HG02571 (cell line): ENCODE measurements at regions not wholly inside any gene's neighbourhood (a gene's known extent, or its start where the extent isn't known, plus 50 kb on each side); places are given as distances from the start of the nearest gene placed in this dataset.
"Not testable (repeated sequence)": the region's sequence is repeated elsewhere in the genome, so short reads cannot be mapped to it uniquely, and the experiment has no call there.

ENCODE experiments used
- ATAC-seq: cut with Tn5 transposase; IDR thresholded peaks from one replicate; pipeline ENCODE4 v1.9.1; 2021; ENCODE audit warnings: mild to moderate bottlenecking, moderate library complexity; ENCODE audit not compliant: unreplicated experiment

DNA sequence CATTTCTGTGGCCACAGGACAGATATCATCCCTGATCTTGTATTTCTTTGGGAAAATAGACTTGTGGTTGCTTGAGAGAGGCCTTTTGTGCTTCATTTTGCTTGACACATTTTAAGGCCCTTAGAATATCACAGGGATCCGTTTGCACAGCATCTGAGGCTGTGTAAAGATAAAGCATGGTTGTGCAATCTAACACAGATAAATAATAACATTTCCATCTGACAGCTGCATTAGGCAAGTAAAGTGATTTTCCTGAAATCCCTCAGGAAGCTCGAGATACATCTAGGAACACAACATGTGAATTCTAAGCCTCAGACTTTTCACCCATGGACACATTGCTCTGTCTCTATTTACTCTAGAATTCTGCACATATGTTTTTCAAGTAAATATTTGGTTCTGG, 212.8 kb upstream of the ADAMTSL1 start:
- no peak for ATAC-seq

DNA sequence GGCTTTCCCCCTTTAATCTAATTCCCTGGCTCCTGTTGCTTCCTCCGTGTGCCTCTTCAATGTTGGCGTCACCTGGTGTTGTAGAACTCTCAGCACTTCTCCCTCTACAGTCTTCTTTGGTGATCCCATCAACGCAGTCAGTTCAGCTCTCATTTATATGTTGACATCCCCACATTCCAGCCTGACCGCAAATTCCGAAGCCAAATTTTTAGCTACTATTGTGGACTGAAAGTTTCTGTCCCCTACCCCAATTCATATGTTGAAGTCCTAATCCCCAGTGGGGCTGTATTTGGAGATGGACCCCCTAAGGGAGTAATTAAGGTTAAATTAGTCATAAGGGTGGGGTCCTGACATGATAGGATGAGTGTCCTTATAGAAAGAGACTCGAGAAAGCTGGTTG, 210.6 kb upstream of the ADAMTSL1 start:
- ATAC-seq = no peak

DNA sequence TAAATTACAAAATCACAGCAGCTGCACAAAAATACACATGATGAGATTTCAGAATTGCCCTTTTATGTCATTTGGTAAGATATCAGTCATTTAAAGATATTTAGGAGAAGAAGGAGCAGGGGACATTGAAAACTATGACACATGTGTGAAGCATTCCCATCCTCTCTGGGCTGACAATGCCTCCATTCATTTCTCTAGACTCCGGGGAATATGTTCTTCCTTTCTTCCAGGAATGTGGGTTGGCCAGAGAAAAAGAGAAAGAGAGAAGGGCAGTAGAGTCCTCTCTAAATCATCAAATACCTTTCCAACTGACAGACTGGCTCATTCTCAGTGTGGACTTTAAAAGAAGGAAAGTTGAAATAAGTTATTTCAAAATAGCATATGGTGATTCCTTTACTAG, 205.6 kb upstream of the ADAMTSL1 start:
- no peak for ATAC-seq

DNA sequence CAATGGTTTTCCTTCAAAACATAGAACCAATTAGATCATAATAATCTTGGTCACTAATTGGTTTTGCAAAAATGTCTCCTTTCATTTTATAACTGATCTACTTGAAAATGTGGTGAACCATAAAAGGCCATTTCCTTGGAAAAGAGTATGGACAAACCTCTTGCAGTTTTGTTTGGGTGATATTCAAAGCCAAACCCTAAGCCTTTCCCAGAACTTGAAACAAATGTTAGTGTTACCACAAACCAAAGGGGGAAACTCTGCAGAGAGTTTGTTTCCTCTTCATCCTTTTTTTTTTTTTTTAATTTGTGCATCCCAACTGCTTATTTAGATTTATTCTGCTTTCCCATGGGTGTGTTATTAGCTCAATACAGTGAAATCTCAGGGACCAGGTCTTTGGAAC, 204.4 kb upstream of the ADAMTSL1 start:
- ATAC-seq = no peak

DNA sequence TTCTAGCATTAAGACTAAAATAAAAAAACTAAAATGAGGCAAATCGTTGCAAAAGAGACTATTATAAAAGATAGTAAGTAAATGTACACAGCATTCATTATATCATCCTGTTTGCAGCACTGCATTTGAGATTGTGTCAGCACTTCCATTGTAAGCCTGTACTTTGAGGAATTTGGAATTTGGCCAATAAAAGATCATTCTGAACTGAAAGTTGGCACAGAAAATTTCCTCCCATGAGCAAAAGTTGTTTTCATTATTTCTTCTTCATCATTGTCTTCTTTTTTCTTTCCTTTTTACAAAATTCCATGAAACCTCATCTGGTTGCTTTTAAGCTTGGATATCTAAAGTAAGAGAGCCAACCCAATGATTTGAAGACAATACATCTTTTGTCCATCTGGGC, 199.3 kb upstream of the ADAMTSL1 start:
- ATAC-seq = no peak

DNA sequence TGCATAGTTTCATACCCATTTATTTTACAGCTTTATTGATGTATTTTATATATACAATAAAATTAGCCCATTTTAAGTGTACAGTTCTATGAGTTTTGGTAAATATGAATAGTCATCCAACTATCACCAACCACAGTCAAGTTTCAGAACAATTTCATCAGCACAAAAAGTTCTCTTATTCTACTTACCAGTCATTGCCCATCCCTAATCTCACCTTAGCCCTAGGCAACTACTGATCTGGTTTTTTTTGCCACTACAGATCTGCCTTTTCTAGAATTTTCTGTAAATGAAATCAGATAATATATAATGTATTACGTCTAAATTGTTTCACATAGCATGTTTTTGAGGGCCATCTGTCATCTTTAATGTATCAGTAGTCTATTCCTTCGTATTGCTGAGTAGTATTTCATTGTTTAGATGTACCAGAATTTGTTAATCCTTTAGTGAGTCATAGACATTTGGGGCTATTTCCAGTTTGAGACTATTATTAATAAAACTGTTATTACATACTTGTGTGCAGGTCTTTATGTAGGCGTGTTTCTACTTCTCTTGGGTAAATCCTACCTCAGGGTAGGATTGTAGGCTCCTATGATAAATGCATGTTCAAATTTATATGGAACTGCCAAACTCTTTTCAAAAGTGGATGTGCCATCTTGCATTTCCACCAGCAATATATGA, 198.5 kb upstream of the ADAMTSL1 start:
- ATAC-seq = no peak

DNA sequence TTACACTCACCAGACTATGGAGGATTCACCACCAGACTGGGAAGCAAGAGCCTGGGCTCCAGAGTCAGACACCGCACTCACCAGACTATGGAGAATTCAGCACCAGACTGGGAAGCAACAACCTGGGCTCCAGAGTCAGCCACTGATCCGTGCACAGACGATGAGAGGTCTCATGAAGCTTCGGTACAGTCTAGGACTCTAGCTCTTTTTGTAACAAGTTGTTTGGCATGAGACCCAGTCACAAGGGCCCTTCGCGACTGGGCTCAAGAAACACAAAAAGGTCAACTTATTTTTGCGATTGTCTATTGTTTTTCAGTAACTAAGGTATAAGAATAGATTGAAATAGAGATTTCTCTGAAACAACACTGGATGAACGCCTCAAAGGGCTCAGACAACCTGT, 192.7 kb upstream of the ADAMTSL1 start:
- no peak for ATAC-seq

DNA sequence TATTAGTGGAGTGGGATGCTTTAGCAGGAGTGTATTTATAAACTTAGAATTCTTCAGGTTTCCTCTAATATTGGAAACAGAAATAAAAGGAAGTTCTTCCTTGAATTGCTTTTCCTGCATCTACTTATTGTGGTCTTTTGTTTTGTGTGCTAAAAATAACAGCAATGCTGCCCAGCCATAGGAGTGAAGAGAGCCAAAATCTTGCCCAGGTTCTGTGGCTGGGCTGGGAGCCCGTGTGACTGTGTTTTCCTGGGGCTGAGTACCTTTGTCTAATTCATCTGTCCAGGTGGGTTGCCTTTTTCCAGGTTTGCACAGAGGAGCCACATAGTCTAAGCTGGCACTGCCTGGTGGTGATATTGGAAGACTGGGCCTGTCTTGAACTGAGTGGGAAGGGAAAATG, 179.7 kb upstream of the ADAMTSL1 start:
- no peak for ATAC-seq

DNA sequence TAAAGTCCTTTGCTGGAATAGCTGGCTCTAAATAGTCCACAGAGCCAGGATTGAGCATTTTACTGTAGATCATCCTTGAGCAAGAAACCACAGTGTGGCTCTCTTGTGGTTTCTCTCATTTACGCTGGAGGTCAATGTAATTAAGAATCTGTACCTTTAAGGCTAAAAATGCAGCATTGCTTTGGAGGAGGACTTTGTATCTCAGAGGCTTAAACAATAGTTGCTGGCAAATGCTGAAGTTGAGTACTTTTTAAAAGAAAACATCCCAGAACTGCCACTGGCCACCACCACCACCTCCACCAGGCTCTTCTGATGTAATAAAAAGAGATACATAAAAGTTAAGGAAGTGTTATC, 177.3 kb upstream of the ADAMTSL1 start:
- ATAC-seq = no peak

DNA sequence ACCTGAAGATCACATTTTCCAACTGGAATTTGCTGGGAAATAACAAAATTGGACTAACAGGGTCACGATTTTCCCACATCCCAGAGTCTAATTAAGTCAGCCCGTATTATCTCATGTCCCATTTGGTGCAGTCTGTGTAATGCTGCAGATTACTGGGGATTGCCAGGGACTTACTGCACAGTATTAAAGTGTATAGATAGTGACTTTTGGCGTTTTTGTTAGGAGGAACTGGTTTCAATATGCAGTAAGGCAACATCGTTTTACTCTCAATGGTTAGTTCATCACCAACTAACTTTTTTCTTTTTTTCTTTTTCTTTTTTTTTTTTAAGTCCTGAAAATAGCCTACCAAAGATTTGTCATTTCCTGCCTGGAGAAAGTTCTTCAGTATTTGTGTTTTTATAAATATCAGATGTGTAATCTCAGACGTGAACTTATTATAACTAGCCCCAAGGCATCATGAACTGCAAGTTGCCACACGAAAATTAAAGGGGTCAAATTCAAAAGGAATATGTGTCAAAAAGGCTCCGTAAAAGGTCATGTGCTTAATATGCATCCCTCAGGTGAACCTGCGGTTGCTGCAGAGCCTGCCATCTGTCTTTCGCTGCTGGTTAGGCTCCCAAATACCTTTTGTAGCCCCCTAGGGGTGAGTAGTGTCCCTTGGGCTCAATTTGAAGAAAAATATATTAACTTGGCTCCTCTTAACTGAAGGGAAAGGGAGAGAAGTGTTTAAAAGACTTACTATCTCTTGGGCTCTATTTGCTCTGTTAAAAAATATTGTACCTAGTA, 176.7 kb upstream of the ADAMTSL1 start:
- no peak for ATAC-seq

DNA sequence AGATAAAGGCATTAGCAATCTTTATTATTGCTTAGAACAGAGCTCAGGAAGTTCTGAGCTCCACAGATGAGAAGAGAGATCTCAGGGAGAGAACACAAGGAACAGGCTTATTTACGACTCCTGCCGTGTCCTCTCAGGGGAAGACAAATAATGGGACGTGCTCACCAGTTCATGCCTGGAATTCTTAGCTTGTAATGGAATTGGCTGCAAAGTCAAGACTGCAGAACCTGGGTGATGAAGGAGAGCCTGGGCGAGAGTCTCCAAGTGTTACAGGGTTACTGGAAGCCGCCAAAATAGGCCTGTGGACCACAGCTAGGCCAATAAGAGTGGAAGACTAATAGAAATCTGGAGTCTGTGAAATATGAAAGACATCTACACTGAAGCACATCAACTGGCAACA, 174.5 kb upstream of the ADAMTSL1 start:
- ATAC-seq = no peak

DNA sequence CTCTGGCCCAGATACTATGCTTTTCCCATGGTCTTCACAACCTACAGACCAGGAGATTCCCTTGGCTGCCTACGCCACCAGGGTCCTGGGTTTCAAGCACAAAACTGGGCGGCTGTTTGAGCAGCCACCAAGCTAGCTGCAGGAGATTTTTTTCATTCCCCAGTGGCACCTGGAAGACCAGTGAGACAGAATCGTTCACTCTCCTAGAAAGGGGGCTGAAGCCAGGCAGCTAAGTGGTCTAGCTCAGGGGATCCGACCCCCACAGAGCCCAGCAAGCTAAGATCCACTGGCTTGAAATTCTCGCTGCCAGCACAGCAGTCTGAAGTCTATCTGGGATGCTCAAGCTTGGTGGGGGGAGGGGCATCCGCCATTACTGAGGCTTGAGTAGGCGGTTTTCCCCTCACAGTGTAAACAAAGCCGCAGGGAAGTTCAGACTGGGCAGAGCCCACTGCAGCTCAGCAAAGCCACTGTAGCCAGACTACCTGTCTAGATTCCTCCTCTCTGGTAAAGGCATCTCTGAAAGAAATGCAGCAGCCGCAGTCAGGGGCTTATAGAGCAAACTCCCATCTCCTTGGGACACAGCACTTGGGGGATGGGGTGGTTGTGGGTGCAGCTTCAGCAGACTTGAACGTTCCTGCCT, 168.7 kb upstream of the ADAMTSL1 start:
- not testable (repeated sequence) for ATAC-seq

DNA sequence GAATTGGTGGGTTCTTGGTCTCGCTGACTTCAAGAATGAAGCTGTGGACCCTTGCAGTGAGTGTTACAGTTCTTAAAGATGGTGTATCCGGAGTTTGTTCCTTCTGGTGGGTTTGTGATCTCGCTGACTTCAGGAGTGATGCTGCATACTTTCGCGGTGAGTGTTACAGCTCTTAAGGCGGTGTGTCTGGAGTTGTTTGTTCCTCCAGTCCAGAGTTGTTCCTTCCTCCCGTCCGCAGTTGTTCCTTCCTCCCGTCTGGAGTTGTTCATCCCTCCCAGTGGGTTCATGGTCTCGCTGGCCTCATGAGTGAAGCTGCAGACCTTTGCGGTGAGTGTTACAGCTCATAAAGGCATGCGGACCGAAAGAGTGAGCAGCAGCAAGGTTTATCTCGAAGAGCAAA, 159.6 kb upstream of the ADAMTSL1 start:
- ATAC-seq = no peak

DNA sequence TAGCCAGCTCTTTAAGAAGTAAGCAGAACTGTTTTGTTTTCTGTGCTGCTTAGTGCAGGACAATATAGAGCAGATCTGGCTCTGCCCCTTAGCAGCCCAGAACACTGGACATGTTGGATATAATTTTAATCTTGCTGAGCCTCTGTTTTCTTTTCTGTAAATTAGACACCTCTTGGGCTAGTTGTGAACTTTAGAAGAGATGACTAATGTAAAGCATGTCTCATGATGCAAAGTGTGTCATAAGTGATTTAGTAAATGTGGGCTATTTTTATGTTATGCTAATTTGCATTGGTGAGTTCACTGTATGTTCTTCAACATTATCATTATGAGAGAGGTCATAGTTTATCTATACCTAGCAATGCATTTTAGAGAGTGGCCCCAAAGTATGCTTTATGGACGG, 156.1 kb upstream of the ADAMTSL1 start:
- no peak for ATAC-seq

DNA sequence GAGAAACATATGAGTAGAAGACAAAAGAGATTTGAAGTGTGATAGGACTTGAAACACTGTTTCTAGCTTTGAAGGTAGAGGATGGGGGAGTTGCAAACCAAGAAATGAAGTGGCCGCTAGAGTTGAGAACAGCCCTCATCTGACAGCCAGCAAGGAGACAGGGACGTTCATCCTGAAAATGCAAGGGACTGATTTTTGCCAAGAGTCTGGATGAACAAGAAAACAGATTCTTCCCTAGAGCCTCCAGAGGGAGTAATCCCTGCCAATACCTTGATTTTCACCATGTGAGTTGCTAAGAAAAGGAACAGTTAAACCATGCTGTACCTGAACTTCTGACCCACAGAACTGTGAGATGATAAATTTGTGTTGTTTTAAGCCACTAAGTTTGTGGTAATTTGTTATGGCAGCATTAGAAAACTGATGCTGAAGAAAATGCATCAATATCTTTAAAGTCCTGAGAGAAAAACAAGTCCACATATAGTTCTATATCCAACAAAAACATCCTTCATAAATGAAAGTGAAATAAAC, 154.0 kb upstream of the ADAMTSL1 start:
- no peak for ATAC-seq

DNA sequence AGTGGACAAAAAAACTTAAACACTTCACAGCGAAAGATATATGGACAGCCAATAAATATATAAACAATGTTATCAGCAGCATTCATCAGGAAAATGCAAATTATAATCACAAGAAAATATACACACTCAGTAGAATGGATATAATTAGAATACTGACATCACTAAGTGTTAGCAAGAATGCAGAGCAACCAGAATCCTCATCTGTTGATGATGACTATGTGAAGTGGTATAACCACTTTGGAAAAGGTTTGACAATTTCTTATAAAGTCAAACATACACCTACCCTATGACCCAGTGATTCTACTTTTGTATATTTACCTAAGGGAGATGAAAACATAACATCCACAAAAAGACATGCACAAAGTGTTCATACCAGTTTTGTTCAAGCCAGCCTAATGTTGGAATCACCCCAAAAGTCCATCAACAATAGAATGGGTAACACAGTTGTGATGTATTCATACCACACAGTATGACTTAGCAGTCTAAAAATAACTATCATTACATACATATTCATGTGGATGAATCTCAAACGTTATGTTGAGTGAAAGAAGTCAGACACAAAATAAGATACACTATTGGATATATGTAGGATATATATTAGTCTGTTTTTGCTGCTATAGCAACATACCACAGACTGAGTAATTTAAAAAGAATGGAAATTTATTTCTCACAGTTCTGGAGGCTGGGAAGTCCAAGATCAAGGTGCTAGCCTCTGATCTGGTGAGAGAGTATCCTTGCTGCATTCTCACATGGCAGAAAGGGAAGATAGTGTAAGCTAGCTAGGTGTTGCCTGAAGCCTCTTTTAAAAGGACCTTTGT, 148.8 kb upstream of the ADAMTSL1 start:
- no peak for ATAC-seq

DNA sequence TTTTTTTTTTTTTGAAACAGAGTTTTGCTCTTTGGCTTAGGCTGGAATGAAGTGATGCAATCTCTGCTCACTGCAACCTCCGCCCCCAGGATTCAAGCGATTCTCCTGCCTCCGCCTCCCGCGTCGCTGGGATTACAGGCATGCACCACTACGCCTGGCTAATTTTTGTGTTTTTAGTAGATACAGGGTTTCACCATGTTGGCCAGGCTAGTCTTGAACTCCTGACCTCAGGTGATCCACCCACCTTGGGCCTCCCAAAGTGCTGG, 148.3 kb upstream of the ADAMTSL1 start:
- not testable (repeated sequence) for ATAC-seq

DNA sequence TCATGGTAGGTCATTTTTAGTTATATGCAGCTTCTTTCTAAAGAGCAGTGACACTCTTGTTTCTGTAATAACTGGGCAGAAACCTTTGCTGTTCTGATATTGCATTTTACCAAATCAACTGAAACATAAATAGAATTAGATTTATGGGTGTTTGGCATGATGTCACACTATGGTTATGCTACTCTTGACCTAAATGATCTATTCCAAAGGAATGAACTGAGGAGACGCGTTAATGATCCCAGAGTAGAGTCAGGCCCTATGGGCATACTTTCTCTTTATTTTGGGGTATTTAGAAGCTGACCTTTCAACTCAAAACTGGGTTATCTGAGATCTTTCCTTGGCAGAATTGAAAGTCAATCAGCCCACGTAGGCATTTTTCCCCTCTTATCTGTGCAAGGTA, 146.8 kb upstream of the ADAMTSL1 start:
- ATAC-seq = no peak

DNA sequence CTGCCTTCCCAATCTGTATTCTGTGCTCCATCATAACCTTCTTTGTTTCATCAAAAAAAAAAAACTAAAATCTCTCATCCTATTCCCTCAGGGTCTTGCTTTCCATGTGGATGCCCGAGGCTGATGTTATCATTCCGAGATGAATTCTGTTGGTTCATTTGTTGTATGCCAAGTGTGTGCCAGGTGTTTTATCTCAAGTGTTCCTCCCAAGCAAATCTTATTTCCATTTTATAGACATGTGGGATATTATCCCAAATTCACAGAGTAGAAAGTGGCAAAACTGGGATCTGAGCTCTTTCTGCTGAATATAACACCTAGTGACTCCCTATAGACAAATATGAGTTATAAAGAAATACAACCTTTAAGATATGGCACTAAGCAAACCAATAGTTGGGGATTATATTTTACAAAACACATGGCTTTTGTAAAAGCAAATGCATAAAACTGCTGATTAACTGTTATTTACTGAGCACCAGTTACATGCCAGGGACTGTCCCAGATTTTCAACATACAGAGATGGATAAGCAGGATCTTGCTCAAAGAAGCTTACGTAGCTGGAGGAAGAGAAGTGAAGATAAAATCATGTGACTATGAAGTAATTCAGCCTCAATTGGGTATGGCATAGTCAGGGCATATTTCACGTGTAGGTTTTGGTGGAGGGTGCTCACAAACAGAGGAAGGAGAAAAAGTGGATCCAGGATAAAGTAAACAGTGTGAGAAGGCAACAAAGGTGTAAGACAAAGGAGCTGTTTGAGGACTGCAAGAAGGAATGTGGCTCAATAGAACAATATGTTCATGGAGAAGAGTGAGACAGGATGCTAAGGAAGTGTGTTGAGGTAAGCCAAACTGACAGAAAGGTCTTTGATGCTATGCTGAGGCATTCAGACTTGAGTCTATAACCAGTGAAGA, 143.3 kb upstream of the ADAMTSL1 start:
- ATAC-seq = no peak

DNA sequence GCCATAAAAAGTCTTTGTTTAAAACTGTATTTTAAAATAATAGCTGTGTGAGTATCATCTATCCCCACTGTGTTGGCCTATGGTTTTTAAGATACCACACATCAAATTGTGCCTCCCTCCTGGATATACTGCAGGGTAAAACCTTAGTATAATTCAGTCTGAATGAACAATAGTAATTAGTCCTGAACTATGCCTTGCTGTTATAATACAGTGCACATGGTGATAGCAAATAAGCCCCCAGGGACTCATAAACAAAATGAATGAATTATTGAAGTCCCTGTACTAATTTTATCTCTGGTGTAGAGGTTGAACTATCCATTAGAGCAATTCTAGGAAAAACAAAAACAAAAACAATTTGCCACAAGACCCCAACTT, 142.7 kb upstream of the ADAMTSL1 start:
- ATAC-seq = no peak
